ENCODE measurements at regions not wholly inside any gene's neighbourhood (a gene's known extent, or its start where the extent isn't known, plus 50 kb on each side); places are given as distances from the start of the nearest gene placed in this dataset.
"Not testable (repeated sequence)": the region's sequence is repeated elsewhere in the genome, so short reads cannot be mapped to it uniquely, and the experiment has no call there.

- no peaks in the 10 kb centered on the region for H3K9me3 ChIP-seq (ENCODE audit: control insufficient read depth, insufficient read depth, low read length)
- no peak overlapping the region for H3K9ac ChIP-seq (ENCODE audit: low read depth, low read length)
- no peaks in the 10 kb centered on the region for H3K4me1 ChIP-seq (ENCODE audit: insufficient read depth, low read length)
- no peaks in the 10 kb centered on the region for H3K36me3 ChIP-seq (ENCODE audit: insufficient read depth, low read length)
Measured at GRCh38 chr2:13240789-13241487, 524.2 kb downstream of the TRIB2 start.

- Histone ChIP-seq H3K9me3 (ENCODE audit: control insufficient read depth, insufficient read depth, low read length) (no peaks in the 10 kb centered on the region), H3K36me3 (ENCODE audit: insufficient read depth, low read length) (no peaks in the 10 kb centered on the region), H3K4me1 (ENCODE audit: insufficient read depth, low read length) (no peaks in the 10 kb centered on the region), H3K9ac (ENCODE audit: low read depth, low read length) (no peak overlapping the region)
Measured at GRCh38 chr2:13252615-13253014, 535.9 kb downstream of the TRIB2 start.

GRCh38 chr2:13255485-13255884 is 538.7 kb downstream of the TRIB2 start:
- no peaks in the 10 kb centered on the region for H3K9me3 ChIP-seq (ENCODE audit: control insufficient read depth, insufficient read depth, low read length)
- H3K9ac ChIP-seq (ENCODE audit: low read depth, low read length) = no peak overlapping the region
- H3K4me1 ChIP-seq (ENCODE audit: insufficient read depth, low read length) = no peaks in the 10 kb centered on the region
- no peaks in the 10 kb centered on the region for H3K36me3 ChIP-seq (ENCODE audit: insufficient read depth, low read length)

GRCh38 chr2:13260402-13260801 is 543.7 kb downstream of the TRIB2 start:
- H3K36me3 ChIP-seq (ENCODE audit: insufficient read depth, low read length) = no peaks in the 10 kb centered on the region
- H3K9ac ChIP-seq (ENCODE audit: low read depth, low read length) = no peak overlapping the region
- H3K9me3 ChIP-seq (ENCODE audit: control insufficient read depth, insufficient read depth, low read length) = no peaks in the 10 kb centered on the region
- no peaks in the 10 kb centered on the region for H3K4me1 ChIP-seq (ENCODE audit: insufficient read depth, low read length)

- Histone ChIP-seq H3K4me1 (ENCODE audit: insufficient read depth, low read length) (no peaks in the 10 kb centered on the region), H3K9me3 (ENCODE audit: control insufficient read depth, insufficient read depth, low read length) (no peaks in the 10 kb centered on the region), H3K9ac (ENCODE audit: low read depth, low read length) (no peak overlapping the region), H3K36me3 (ENCODE audit: insufficient read depth, low read length) (no peaks in the 10 kb centered on the region)
Measured at GRCh38 chr2:13266166-13266565, 549.4 kb downstream of the TRIB2 start.

- Histone ChIP-seq H3K4me1 (ENCODE audit: insufficient read depth, low read length) (no peaks in the 10 kb centered on the region), H3K36me3 (ENCODE audit: insufficient read depth, low read length) (no peaks in the 10 kb centered on the region), H3K9me3 (ENCODE audit: control insufficient read depth, insufficient read depth, low read length) (no peaks in the 10 kb centered on the region), H3K9ac (ENCODE audit: low read depth, low read length) (no peak overlapping the region)
Measured at GRCh38 chr2:13284688-13285087, 568.0 kb downstream of the TRIB2 start.

GRCh38 chr2:13289310-13289709 is 572.6 kb downstream of the TRIB2 start:
- Histone ChIP-seq H3K9ac (ENCODE audit: low read depth, low read length) (no peak overlapping the region), H3K36me3 (ENCODE audit: insufficient read depth, low read length) (no peaks in the 10 kb centered on the region), H3K4me1 (ENCODE audit: insufficient read depth, low read length) (no peaks in the 10 kb centered on the region), H3K9me3 (ENCODE audit: control insufficient read depth, insufficient read depth, low read length) (no peaks in the 10 kb centered on the region)

GRCh38 chr2:13308478-13308805 is 591.7 kb downstream of the TRIB2 start:
- not testable (repeated sequence) for H3K9ac ChIP-seq (ENCODE audit: low read depth, low read length); H3K4me1 ChIP-seq (ENCODE audit: insufficient read depth, low read length); H3K36me3 ChIP-seq (ENCODE audit: insufficient read depth, low read length); H3K9me3 ChIP-seq (ENCODE audit: control insufficient read depth, insufficient read depth, low read length)

GRCh38 chr2:13308989-13309388 is 592.3 kb downstream of the TRIB2 start:
- Histone ChIP-seq H3K4me1 (ENCODE audit: insufficient read depth, low read length) (no peaks in the 10 kb centered on the region), H3K9ac (ENCODE audit: low read depth, low read length) (no peak overlapping the region), H3K9me3 (ENCODE audit: control insufficient read depth, insufficient read depth, low read length) (no peaks in the 10 kb centered on the region), H3K36me3 (ENCODE audit: insufficient read depth, low read length) (no peaks in the 10 kb centered on the region)

- no peaks in the 10 kb centered on the region for H3K36me3 ChIP-seq (ENCODE audit: insufficient read depth, low read length)
- no peaks in the 10 kb centered on the region for H3K9me3 ChIP-seq (ENCODE audit: control insufficient read depth, insufficient read depth, low read length)
- H3K9ac ChIP-seq (ENCODE audit: low read depth, low read length) = no peak overlapping the region
- no peaks in the 10 kb centered on the region for H3K4me1 ChIP-seq (ENCODE audit: insufficient read depth, low read length)
Measured at GRCh38 chr2:13332060-13332459, 615.3 kb downstream of the TRIB2 start.

GRCh38 chr2:13334071-13334470 is 617.3 kb downstream of the TRIB2 start:
- not testable (repeated sequence) for H3K4me1 ChIP-seq (ENCODE audit: insufficient read depth, low read length); H3K36me3 ChIP-seq (ENCODE audit: insufficient read depth, low read length); H3K9ac ChIP-seq (ENCODE audit: low read depth, low read length); H3K9me3 ChIP-seq (ENCODE audit: control insufficient read depth, insufficient read depth, low read length)

- Histone ChIP-seq H3K9me3 (ENCODE audit: control insufficient read depth, insufficient read depth, low read length) (no peaks in the 10 kb centered on the region), H3K9ac (ENCODE audit: low read depth, low read length) (no peak overlapping the region)
Measured at GRCh38 chr2:13334545-13334944, 617.8 kb downstream of the TRIB2 start.

GRCh38 chr2:13335862-13336535 is 619.3 kb downstream of the TRIB2 start:
- Histone ChIP-seq H3K9me3 (ENCODE audit: control insufficient read depth, insufficient read depth, low read length) (no peaks in the 10 kb centered on the region), H3K36me3 (ENCODE audit: insufficient read depth, low read length) (no peaks in the 10 kb centered on the region), H3K9ac (ENCODE audit: low read depth, low read length) (no peak overlapping the region), H3K4me1 (ENCODE audit: insufficient read depth, low read length) (no peaks in the 10 kb centered on the region)

More at GRCh38 chr2:13334545-13334944, 617.8 kb downstream of the TRIB2 start:
- Histone ChIP-seq H3K36me3 (ENCODE audit: insufficient read depth, low read length) (no peaks in the 10 kb centered on the region), H3K4me1 (ENCODE audit: insufficient read depth, low read length) (no peaks in the 10 kb centered on the region)

- H3K9ac ChIP-seq (ENCODE audit: low read depth, low read length) = no peak overlapping the region
Measured at GRCh38 chr2:13351068-13351467, 634.3 kb downstream of the TRIB2 start.

GRCh38 chr2:13353083-13353482 is 636.3 kb downstream of the TRIB2 start:
- no peaks in the 10 kb centered on the region; the same call in 1 of the 2 replicates for H3K9me3 ChIP-seq (ENCODE audit: control insufficient read depth, insufficient read depth, low read length)
- H3K36me3 ChIP-seq (ENCODE audit: insufficient read depth, low read length) = no peaks in the 10 kb centered on the region
- H3K4me1 ChIP-seq (ENCODE audit: insufficient read depth, low read length) = no peaks in the 10 kb centered on the region
- no peak overlapping the region for H3K9ac ChIP-seq (ENCODE audit: low read depth, low read length)

More at GRCh38 chr2:13351068-13351467, 634.3 kb downstream of the TRIB2 start:
- H3K9me3 ChIP-seq (ENCODE audit: control insufficient read depth, insufficient read depth, low read length) = no peaks in the 10 kb centered on the region; the same call in 1 of the 2 replicates
- no peaks in the 10 kb centered on the region for H3K4me1 ChIP-seq (ENCODE audit: insufficient read depth, low read length)
- H3K36me3 ChIP-seq (ENCODE audit: insufficient read depth, low read length) = no peaks in the 10 kb centered on the region
